HG03520 (cell line): ENCODE measurements at regions not wholly inside any gene's neighbourhood (a gene's known extent, or its start where the extent isn't known, plus 50 kb on each side); places are given as distances from the start of the nearest gene placed in this dataset.

Experiments used
- ATAC-seq: cut with Tn5 transposase; IDR thresholded peaks from one replicate; pipeline ENCODE4 v1.9.1; 2021; ENCODE audit warnings: mild to moderate bottlenecking, moderate library complexity; ENCODE audit not compliant: unreplicated experiment

DNA sequence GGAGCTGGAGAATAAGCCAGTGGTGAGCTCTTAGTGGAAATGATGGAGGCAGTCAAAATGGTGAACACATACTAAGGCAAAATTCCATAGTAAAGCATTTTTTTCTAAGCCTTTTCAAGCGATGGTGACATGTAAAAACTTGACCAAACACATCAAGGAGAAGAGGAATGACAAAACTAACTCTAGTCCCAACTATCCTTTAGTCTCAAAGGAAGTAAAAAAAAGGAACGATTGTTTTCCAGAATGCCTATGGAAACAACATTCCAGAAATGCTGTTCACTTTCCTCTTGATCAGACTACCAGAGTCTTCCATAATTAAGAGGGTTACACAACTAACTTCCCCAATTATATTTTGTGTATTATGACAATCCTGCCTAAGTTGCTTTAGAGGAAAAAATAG lies 715.6 kb downstream of the EPHA4 start:
- no peak for ATAC-seq

DNA sequence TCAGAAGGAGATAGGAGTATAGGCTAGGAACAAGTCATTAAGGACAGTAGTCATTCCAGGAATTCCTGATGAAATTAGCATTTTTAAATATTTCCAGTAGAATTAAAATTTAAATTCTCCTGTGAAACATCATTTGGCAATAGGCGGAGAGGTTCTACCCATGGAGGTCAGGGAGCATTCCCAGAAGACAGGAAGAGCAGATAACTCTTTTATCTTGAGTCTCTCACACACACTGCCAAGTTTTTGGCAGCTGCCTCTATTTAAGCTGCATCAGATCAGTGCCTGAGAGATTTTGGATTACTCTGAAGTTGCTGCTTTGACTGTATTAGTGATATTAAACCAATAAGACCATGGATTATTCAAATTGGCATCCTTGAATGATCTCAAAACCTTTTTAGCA lies 714.7 kb downstream of the EPHA4 start:
- ATAC-seq = no peak

GRCh38 chr2:220858101-220858500 lies 714.0 kb downstream of the EPHA4 start:
- no peak for ATAC-seq

DNA sequence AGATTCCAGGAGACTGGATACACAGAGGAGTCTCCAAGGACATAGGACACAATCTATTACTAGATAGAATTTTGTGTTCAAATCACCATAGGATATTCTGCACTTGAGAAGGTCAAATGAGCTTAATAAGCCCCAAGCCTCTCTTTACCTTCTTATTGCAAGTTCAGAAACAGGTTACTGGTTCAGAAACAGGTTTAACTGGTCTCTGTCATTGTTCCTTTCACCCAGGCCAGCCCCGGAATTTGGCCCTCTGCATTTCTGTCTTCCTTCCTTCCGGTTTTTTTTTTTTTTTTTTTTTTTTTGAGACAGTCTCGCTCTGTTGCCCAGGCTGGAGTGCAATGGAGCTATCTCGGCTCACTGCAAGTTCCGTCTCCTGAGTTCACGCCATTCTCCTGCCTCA lies 700.2 kb downstream of the EPHA4 start:
- no peak for ATAC-seq

DNA sequence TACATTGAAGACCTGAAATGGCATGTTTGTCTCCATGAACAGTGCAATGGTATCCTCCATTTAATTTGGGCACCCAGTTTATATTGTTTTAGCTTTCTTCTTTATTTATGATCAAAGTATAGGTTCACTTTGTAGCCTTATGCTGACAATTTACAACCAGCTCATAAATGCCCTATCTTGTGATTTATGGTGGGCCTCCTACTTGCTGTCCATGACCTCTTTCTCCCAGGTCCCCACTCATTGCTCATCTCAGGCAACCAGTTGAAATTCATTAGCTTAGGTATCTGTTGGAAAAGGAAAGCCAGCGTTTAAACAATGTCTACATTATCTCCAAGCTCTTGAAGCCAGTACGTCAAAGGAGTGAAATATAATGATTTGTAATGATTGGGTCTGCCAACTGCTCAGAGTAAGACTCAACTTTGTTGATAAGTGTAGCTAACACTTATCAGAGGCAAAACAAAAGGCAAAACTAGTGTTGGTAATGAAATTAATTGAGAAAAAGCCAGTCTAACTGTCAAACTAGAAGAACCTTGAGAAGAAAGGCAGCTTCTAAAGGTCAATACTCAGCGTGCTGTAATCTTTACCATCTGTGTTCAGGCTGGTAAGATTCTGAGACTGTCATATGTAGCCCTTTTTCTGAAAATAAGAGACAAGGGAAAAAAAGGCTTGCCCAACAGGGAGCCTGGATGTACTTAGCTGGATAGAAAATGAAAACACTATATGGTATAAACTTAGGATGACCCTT lies 695.9 kb downstream of the EPHA4 start:
- no peak for ATAC-seq

DNA sequence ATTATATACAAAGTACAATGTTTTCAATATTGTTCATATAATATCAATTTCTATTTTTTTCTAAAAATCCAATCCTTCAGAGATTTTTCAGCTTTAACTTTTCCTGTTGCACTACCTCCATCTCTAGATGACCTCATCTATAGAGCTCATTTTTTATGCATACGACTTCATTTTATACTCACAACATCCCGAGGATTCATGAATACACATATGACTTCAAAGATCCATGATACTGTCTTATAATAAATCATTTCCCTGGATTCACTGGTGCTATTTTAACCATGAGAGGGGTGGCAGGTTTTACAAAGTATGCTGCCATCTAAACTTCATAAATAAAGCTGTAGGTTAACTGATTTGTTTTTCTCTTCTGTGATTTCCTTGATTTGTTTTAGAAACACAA lies 694.6 kb downstream of the EPHA4 start:
- no peak for ATAC-seq

GRCh38 chr2:220877897-220878296 lies 694.2 kb downstream of the EPHA4 start:
- no peak for ATAC-seq

DNA sequence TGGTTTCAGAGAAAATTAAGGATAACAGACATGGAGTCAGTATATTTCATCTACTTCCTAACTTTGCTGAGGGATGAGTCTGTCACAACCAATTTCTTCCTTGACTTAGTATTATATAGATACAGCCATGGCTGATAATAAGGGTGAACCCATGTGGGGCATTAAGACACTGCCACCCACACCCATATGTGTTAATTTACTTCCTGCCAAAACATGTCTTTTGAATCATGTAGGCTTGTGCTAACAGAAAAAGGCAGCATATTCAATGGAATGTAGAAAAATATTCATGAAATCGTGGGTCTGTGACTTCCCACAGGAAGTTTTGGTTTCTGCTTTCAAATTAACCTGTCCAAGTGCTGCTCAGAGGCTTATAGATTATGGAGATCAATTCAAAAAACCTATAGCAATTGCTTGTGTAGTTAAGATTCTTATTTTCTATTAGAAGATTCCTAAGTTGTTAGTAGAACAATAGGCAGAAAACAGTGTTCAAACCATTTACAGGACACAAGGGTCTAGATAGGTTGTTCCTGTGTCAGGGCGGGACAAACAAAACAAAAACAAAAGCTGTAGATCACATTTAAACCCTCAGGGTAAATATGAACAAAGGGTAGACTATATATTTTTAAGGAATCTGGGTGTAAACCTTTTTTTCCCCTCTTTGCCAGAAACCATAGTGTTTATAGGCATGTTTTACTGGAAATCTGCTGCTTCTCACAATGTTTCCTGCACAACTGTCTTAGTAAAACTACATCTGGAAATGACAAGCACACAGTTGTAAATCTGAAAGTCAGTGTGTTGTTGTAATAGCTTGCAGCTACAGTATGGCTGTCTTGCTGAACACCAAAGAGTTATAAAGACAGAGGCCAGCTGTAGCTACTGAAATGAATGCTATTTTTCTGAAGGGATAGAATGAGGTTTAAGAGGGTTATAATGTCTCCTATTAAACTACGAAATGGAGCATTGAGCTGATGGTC lies 691.2 kb downstream of the EPHA4 start:
- no peak for ATAC-seq

DNA sequence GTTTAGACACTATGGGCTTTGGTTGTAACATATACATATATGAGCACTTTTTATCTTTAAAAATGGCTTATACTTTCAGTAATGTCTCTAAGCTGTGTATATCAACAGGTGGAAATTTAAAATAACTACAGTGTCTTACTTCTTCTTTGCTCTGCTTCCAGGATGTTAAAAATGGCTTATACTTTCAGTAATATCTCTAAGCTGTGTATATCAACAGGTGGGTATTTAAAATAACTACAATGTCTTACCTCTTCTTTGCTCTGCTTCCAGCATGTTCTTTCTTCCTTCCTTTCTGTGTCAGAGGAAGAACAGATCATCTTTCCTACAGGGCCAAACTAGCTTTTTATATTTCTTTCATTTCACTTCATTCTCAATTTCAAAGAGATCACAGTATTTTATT lies 689.6 kb downstream of the EPHA4 start:
- no peak for ATAC-seq

DNA sequence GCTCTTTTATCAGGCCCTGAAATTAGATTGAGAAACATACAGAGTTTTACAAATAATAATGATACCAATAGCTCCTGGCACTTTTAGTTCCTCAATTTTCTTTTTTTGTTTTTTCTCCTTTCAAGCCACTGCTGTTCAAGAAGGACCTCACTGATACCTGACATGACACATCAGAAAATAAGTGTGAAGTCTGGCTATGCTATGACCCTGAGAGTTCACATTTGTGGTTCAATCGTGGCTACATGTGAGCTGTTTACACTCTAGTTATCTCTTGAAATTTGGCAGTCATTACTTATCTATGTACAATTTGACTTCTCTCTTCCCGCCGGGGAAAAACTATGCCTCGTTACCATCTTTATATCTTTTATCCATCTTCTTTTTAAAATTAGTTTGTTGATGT lies 686.5 kb downstream of the EPHA4 start:
- no peak for ATAC-seq

DNA sequence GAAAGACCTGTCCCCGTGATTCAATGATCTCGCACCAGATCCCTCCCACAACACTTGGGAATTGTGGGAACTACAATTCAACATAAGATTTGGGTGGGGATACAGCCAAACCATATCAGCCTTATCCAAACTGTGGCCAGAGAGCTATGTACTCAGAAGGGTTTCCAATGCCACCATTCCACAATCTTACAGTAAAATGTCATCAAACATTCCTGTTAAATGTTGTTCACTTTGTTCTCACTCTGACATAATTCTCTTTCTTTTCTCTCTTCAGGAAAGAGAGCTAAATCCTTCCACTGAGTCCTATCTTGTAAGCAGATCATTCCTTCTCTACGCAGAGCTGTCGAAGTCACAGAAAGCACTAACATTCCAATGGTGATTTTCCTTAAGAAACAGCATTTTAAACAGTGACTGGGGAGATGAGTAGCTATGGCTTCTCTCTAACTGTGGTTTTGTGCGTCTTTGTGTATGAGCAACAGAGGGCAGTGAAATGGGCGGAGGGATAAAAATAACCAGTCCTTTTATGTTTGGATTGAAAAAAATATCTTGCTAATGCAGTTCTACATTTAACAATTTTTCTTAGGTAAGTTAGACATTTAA lies 684.7 kb downstream of the EPHA4 start:
- ATAC-seq = no peak

DNA sequence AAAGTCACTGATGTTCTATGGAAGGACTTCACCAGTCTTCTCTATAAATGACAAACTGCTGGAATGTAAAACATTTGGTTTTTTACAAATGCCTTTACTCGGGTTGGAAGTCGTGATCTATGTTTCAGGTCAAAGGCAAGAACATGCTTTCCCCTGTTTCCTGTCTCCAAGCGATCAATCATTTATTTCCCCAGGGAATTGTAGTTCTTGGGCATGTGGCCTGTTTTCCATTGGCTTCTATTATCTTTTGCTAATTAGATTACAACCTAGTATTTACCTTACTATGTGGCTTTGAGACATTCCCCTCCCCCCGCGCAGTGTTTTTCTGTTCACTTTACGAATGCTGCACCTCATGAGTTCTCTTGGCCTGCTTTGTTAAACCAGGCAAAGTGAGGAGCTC lies 684.2 kb downstream of the EPHA4 start:
- ATAC-seq = no peak

- ATAC-seq = no peak
Measured at GRCh38 chr2:220890931-220891330, 681.2 kb downstream of the EPHA4 start.

GRCh38 chr2:220891405-220891804 lies 680.7 kb downstream of the EPHA4 start:
- no peak for ATAC-seq

DNA sequence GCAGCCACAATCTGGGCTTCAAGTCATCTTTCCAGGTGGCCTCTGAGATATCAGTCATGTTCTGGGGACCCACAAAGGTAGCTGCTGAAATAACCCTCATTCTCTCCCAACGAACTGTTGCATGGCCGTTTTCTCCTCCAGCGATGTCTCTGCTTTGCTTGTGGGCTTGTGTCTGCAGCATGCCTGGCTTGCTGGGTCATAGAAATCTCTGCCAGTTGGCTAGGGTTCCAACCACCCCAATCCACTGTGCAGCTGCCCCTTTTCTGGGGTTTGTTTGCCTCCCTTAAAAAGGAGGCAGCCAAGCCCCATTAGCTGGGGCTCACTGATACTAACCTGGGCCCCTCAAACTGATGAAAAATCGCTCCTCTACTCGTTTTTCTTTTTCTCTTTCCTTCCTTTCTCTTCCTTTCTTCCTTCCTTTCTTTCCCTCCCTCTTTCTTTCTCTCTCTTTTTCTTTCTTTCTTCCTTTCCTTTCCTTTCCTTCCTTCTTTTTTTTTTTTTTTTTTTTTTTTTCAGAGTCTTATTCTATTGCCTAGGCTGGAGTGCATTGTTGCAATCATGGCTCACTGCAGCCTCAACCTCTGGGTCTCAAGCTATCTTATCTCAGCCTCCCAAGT lies 680.0 kb downstream of the EPHA4 start:
- no peak for ATAC-seq

- no peak for ATAC-seq
Measured at GRCh38 chr2:220893411-220893810, 678.7 kb downstream of the EPHA4 start.

GRCh38 chr2:220894069-220894468 lies 678.0 kb downstream of the EPHA4 start:
- no peak for ATAC-seq

DNA sequence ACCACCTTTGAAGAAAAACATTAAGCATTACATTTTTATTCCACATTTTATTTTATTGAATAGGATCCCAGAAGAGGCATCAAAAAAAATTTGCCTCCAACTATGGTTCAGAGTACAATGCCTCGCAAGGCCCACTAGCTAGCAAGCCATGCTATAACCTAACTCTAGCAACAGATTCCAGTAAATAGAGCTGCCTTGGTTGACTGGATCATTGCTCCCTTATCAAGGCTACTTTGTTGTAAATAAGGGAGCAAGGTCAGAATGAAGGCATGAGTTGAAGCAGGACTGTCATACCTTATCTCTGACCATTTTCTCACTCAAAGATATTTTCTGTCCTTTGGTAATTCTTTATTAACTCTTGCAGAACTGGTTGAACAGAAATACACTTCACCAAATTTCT lies 672.6 kb downstream of the EPHA4 start:
- ATAC-seq = no peak

- no peak for ATAC-seq
Measured at GRCh38 chr2:220904015-220904414, 668.1 kb downstream of the EPHA4 start.

DNA sequence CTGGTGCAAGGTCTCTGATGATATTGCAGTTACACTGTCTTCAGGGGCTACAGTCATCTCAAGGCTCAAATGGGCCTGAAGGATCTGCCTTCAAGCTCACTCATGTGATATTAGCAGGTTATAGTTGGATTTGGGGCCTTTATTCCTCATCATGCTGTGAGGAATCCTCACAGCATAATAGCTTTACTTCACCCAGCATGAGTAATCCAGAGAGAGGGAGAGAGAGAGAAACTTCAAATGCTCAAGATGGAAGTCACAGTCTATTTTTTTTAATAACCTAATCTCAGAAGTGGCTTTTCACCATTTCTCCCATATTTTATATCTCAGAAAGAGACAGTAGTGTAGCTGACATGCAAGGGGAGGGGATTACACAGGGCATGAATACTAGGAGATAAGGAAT lies 658.7 kb downstream of the EPHA4 start:
- ATAC-seq = no peak

DNA sequence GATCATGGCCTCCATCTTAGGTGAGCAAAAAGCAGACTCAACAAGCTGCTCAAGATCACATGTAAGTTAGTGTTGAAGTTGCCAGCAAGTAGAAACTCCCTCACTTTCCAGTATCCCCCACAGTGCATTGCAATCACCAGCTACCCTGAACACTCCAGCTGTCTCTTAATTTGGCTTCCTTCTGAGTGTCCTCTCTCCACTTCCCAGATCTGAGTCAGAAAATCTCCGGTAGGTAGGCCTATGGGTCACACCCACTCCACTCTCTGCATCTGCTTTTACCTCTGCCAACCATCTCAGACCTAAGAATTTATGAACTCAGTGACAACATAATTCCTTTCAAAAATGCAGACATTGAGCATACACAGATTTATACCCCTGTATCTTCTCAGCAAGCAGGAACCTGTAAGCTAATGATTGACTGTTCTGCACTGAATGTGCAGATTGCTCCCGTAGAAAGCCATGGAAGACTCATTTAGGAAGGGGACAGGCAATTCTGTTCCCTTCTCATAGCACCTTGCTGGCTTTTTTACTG lies 656.9 kb downstream of the EPHA4 start:
- ATAC-seq = no peak
